Endothelial cell of umbilical vein (primary cell): ENCODE measurements at regions not wholly inside any gene's neighbourhood (a gene's known extent, or its start where the extent isn't known, plus 50 kb on each side); places are given as distances from the start of the nearest gene placed in this dataset.

Experiments used
- BruUV-seq: library from RNA; stranded (reverse); fragments of 400-500 nt; replicated peaks from 2 replicates; lab custom pipeline; 2021; lab: Mats Ljungman, UMichigan
- CTCF ChIA-PET: fragments of 300-600, 350-600 bp; sonication (Branson Sonifier 250); formaldehyde crosslinking; loops from one replicate; lab custom pipeline; 2021; ENCODE audit warnings: antibody characterized with exemption, inconsistent platforms; lab: Charles Lee
- POLR2A ChIA-PET: fragments of 300-600, 350-600 bp; sonication (Branson Sonifier 250); formaldehyde crosslinking; loops from one replicate; lab custom pipeline; 2021; ENCODE audit warnings: antibody characterized with exemption, inconsistent platforms; lab: Charles Lee
- DNase-seq: peaks from one replicate; pipeline ENCODE4 v3.0.0-alpha.2; 2011; ENCODE audit warnings: low read depth, low spot score
- FAIRE-seq: peaks from 2 replicates; lab custom pipeline; 2011; peaks lifted over from hg19 to GRCh38; lab: Jason Lieb, UNC
- H2AFZ ChIP-seq: 2 replicates; pipeline ENCODE4 v1.6.0; 2012; ENCODE audit warnings: low read depth, low read length, control low read depth, inconsistent platforms
- H3K27ac ChIP-seq: 2 replicates; pipeline ENCODE4 v1.5.1; 2011; ENCODE audit warnings: low read depth, mild to moderate bottlenecking, control low read depth, low read length, moderate library complexity; ENCODE audit not compliant: insufficient read depth
- H3K27me3 ChIP-seq, 2 experiments: 2 replicates each; pipeline versions ENCODE4 v1.6.0 to v1.6.1; 2011; ENCODE audit warnings: low read length in 2 of 2, mixed read lengths in 1 of 2; ENCODE audit not compliant: control insufficient read depth in 2 of 2, insufficient read depth in 2 of 2
- H3K36me3 ChIP-seq, 2 experiments: 2 replicates in 1 of 2; 3 replicates in 1 of 2; pipeline ENCODE4 v1.5.1; 2011; ENCODE audit warnings: low read length in 2 of 2, mild to moderate bottlenecking in 1 of 2, moderate library complexity in 1 of 2; ENCODE audit not compliant: control insufficient read depth in 2 of 2, insufficient read depth in 2 of 2; ENCODE audit errors: extremely low read depth in 1 of 2
- H3K4me1 ChIP-seq: 3 replicates; pipeline ENCODE4 v1.5.1; 2011; ENCODE audit warnings: mild to moderate bottlenecking, low read length; ENCODE audit not compliant: control insufficient read depth, insufficient read depth; ENCODE audit errors: extremely low read depth
- H3K4me2 ChIP-seq: 2 replicates; pipeline ENCODE4 v1.6.1; 2011; ENCODE audit warnings: low read length, control low read depth, mixed read lengths; ENCODE audit not compliant: insufficient read depth
- H3K4me3 ChIP-seq, 3 experiments: fragments of 200-600 bp in 1 of 3; sonication (generic), shearing (Covaris generic) in 1 of 3; replicated peaks in 1 of 3; 2 replicates each; pipeline ENCODE4 v1.5.1; 2011 to 2016; ENCODE audit warnings: control low read depth in 3 of 3, low read length in 3 of 3, mild to moderate bottlenecking in 2 of 3, inconsistent platforms in 1 of 3, low read depth in 1 of 3, moderate library complexity in 1 of 3; ENCODE audit not compliant: insufficient read depth in 1 of 3
- H3K79me2 ChIP-seq: 2 replicates; pipeline ENCODE4 v1.6.0; 2012; ENCODE audit warnings: low read length, inconsistent platforms; ENCODE audit not compliant: control insufficient read depth, insufficient read depth
- H3K9ac ChIP-seq: replicated peaks from 2 replicates; pipeline ENCODE3; 2011; ENCODE audit warnings: low read length, control low read depth; ENCODE audit not compliant: insufficient read depth; ENCODE audit errors: extremely low read depth
- H3K9me1 ChIP-seq: replicated peaks from 3 replicates; pipeline ENCODE4 v1.6.0; 2011; ENCODE audit warnings: mild to moderate bottlenecking, low read length; ENCODE audit not compliant: control insufficient read depth, insufficient read depth; ENCODE audit errors: extremely low read depth
- H3K9me3 ChIP-seq: replicated peaks from 2 replicates; pipeline ENCODE4 v1.5.1; 2012; ENCODE audit warnings: low read length, inconsistent platforms; ENCODE audit not compliant: control insufficient read depth, insufficient read depth
- H4K20me1 ChIP-seq: replicated peaks from 2 replicates; pipeline ENCODE3; 2011; ENCODE audit warnings: mild to moderate bottlenecking, low read length; ENCODE audit not compliant: control insufficient read depth, insufficient read depth; ENCODE audit errors: extremely low read depth
- EZH2 ChIP-seq: IDR thresholded peaks from 2 replicates; pipeline ENCODE4 v1.6.1; 2012; ENCODE audit warnings: borderline replicate concordance, low read depth, mild to moderate bottlenecking, moderate library complexity, low read length, inconsistent platforms; ENCODE audit not compliant: severe bottlenecking
- FOS ChIP-seq: IDR thresholded peaks from 2 replicates; pipeline ENCODE4 v1.6.1; 2011; ENCODE audit warnings: mild to moderate bottlenecking, low read length, moderate library complexity, borderline replicate concordance; ENCODE audit not compliant: insufficient read depth
- GATA2 ChIP-seq: IDR thresholded peaks from 2 replicates; pipeline ENCODE4 v1.7.0; 2011; ENCODE audit warnings: low read depth, mild to moderate bottlenecking, moderate library complexity, mixed read lengths, low read length; ENCODE audit not compliant: insufficient read length, insufficient read depth
- JUN ChIP-seq: IDR thresholded peaks from 2 replicates; pipeline ENCODE4 v1.6.1; 2011; ENCODE audit warnings: borderline replicate concordance, low read depth; ENCODE audit not compliant: insufficient read length, insufficient read depth
- MYC ChIP-seq: IDR thresholded peaks from one replicate; pipeline ENCODE4 v1.6.1; 2011; ENCODE audit warnings: mild to moderate bottlenecking, low read depth, low read length
- POLR2A ChIP-seq: IDR thresholded peaks from 2 replicates; pipeline ENCODE4 v1.6.1; 2012; ENCODE audit warnings: low read depth, mild to moderate bottlenecking, control low read depth, low read length
- POLR2AphosphoS5 ChIP-seq: IDR thresholded peaks from 2 replicates; pipeline ENCODE4 v1.6.1; 2012; ENCODE audit warnings: low read depth, mild to moderate bottlenecking, control low read depth, low read length, moderate library complexity; ENCODE audit not compliant: insufficient read depth
- dilution Hi-C: fragments of 300-500 bp; cut with MboI; formaldehyde crosslinking; loops from one replicate; pipeline ENCODE4 v1.15.0; 2019; ENCODE audit warnings: low sequenced_read_pairs; ENCODE audit not compliant: extremely low pct_ligation_motif_present
- intact Hi-C: fragments of 100-400 bp; cut with micrococcal nuclease; formaldehyde crosslinking; loops from one replicate; pipeline ENCODE4 v1.10.0; 2022
- TF ChIP-seq, protein P1 (sequence below), 2 donors: IDR thresholded peaks; 1 replicate in 1 of 2; 2 replicates in 1 of 2; pipeline ENCODE4 v1.5.1; 2011; ENCODE audit warnings: low read length in 2 of 2, mild to moderate bottlenecking in 2 of 2, moderate library complexity in 2 of 2, control low read depth in 1 of 2, inconsistent platforms in 1 of 2, low read depth in 1 of 2; ENCODE audit not compliant: insufficient read depth in 1 of 2; ENCODE audit errors: extremely low read depth in 1 of 2
- TF ChIP-seq, protein P2 (sequence below): IDR thresholded peaks from 2 replicates; pipeline ENCODE4 v1.6.1; 2011; ENCODE audit not compliant: insufficient read depth, insufficient read length

DNA sequence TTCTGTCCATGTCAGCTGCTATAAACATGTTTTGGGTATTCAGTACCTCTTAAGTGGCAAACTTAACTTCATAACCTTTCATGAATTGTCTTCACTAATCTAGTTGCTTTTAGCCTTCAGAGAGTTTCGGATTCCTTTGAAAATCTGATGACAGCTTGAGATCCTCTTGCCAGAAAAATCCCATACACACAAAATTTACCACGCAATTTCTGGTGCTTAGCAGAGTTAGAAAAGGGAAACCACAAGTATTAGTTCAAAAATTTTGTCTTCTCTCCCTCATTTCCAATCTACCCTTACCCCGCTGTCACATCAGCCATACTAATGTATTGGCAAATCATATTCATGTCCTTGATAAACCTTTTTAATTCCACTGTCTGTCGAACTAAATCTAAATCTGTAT is 72.7 kb upstream of the TMEM106B start:
- POLR2A ChIA-PET: no interaction called here
- no peak for FAIRE-seq
- Histone ChIP-seq H3K9ac (no peak overlapping the region), H3K79me2 (no peaks in the 10 kb centered on the region), H3K4me2 (no peak overlapping the region), H2AFZ (no peak overlapping the region), H3K9me3 (no peaks in the 10 kb centered on the region), H3K36me3 (no peaks in the 10 kb centered on the region), H3K27ac (no peak overlapping the region), H3K9me1 (no peaks in the 10 kb centered on the region), H3K27me3 (no peaks in the 10 kb centered on the region), H3K4me3 (no peak overlapping the region), H4K20me1 (no peaks in the 10 kb centered on the region), H3K4me1 (no peaks in the 10 kb centered on the region)
- dilution Hi-C loops (no loop called here), intact Hi-C loops (no loop called here)
- DNase-seq: no peak
- BruUV-seq: no TSS peak
- CTCF ChIA-PET: no interaction called here
- TF ChIP-seq POLR2A (no peak), JUN (no peak), FOS (no peak), MYC (no peak), POLR2AphosphoS5 (no peak), GATA2 (no peak), EZH2 (no peak)
- TF ChIP-seq, protein P1, sequence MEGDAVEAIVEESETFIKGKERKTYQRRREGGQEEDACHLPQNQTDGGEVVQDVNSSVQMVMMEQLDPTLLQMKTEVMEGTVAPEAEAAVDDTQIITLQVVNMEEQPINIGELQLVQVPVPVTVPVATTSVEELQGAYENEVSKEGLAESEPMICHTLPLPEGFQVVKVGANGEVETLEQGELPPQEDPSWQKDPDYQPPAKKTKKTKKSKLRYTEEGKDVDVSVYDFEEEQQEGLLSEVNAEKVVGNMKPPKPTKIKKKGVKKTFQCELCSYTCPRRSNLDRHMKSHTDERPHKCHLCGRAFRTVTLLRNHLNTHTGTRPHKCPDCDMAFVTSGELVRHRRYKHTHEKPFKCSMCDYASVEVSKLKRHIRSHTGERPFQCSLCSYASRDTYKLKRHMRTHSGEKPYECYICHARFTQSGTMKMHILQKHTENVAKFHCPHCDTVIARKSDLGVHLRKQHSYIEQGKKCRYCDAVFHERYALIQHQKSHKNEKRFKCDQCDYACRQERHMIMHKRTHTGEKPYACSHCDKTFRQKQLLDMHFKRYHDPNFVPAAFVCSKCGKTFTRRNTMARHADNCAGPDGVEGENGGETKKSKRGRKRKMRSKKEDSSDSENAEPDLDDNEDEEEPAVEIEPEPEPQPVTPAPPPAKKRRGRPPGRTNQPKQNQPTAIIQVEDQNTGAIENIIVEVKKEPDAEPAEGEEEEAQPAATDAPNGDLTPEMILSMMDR (IDR thresholded peaks at IDR 0.05; ENCODE audit: extremely low read depth in 1 of 2, insufficient read depth in 1 of 2, low read depth in 1 of 2, low read length in 2 of 2): no peak
- TF ChIP-seq, protein P2, sequence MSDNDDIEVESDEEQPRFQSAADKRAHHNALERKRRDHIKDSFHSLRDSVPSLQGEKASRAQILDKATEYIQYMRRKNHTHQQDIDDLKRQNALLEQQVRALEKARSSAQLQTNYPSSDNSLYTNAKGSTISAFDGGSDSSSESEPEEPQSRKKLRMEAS: no peak
